Hypothalamus (tissue), 51 donors: ENCODE measurements at regions not wholly inside any gene's neighbourhood (a gene's known extent, or its start where the extent isn't known, plus 50 kb on each side); places are given as distances from the start of the nearest gene placed in this dataset.
A peak's percentile ranks its signal among the peaks of the same experiment; 100 is the strongest.

Experiments
- DNase-seq, 51 donors: peaks; one replicate each; lab custom pipeline; 2025; lab: John Stamatoyannopoulos, UW

DNA sequence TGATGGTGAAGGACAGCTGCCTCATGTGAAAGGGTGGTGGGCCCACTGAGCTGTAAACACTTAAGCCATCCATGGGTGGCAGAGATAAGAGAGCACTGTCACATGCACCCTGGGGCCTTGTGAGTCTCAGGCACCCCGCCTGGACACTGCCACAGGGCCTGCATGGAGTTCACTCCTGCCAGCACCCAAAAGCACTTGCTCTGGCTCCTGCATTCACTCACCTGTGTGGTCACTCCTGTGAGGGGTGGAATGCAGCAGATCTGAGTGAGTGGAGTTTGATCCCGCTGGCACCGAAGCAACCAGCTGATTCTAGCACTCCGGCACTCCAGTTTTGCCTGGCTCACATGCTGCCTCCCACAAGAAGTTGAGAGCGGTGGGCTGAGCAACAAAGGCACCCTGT, 1142.1 kb upstream of the PRMT6 start:
- DNase-seq = peak in 1 of 51 donors; percentile 2

DNA sequence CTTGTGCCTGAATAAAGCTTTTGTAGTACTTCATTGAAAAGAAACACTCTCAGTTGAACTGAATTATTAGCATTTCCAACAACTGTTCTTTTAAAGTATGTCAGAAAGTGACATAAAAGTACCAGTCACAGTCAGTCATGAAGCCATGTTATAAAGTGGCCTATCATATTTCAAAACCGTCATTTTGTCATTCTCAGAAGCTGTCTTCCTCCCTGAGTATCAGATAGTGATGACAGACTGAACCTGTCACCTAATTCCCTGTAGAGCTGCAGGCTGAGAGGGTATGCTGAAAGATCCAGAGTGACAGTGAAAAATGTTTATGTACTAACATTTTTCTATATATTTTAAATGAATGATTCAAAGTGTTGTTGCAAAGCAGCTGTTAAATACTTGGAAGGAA, 1121.7 kb upstream of the PRMT6 start:
- no peak for DNase-seq

DNA sequence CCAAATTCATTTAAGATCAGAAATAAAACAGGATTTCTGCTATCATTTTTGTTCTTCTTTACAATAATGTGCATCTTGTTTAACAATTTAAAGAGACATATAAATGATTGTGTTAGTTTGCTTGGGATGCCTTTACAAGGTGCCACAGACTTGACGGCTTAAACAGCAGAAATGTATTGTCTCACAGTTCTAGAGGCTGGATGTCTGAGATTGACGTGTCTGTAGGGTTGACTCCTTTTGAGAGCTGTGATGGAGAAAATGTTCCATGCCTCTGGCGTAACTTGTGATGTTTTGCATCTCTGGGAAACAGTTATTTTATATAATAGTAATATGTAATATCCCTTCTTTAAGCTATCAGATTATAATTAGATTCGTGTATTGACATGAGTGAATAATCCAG, 1091.6 kb upstream of the PRMT6 start:
- DNase-seq = no peak

DNA sequence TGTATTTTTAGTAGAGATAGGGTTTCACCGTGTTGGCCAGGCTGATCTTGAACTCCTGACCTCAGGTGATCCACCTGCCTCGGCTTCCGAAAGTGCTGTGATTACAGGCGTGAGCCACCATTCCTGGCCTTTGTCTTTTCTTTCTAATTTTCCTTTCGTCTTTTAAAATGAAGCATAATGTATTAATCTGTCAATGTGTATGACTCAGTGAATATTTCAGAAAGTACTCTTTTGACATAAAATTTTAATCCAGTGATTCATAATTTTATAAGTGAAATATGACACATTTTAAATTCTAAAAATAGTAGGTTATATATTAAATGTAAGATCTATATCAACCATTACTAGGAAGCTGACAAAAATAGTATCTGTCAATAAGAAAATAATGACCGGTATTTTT, 1059.0 kb upstream of the PRMT6 start:
- no peak for DNase-seq

DNA sequence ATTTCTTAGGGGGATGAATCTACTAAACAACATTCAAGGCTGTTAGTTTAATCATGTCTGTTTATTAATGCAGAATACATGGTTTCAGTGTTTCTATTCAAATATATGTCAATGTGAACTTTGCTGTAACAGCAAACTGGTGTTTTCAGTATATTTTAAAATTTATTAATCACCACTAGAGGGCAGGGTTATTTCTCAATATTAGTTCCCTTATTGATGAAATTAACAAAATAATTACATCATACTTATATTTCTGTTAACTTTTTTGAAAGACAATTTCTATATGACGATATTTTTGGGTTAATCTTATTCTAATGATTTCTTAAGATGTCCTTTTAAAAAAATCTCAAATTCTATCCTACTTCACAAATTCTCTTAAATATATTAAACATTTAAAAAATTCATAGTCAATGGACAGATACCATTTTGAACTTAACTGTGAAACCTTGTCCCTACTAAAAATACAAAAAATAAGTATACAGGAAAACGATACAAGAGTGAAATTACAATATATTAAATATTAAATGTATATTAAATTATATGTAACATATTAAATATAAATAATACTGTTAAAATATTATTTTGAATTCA, 1034.1 kb upstream of the PRMT6 start:
- DNase-seq = no peak

DNA sequence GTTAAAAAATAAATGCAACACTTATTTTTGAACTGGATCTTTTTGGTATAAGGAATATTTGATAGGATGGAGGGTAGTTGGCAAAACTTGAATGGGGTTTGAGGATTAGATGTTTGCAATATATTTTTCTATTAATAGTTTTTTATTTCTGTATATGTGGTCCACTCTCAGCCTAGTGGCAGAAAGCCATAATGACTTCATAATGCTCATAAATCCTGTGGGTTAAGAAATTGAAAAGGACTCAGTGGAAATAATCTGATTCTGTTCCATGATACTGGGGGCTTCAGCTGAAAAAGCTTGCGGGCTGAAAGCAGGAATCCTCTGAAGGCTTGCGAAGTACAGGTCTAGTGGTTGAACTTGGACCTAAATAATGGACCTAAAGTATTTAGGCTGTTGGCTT, 1028.6 kb upstream of the PRMT6 start:
- no peak for DNase-seq

DNA sequence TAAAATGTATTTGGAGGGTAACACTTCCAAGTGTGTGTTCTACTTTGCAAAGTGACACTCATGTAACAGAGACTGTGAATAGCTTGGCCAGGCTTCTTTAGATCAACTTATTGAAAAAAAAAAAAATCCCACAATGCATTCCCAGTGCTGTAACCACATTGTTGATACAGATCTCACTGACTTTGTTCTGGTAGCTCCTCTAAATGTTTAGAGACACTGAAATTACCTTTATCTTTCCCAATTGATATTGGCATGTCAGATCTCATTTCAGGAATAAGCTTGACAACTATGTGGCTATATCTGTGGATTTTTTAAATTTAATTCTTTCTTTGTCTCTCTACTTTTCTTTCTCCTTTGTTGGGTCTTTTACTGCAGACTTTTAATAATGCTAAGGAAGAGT, 1018.9 kb upstream of the PRMT6 start:
- no peak for DNase-seq

DNA sequence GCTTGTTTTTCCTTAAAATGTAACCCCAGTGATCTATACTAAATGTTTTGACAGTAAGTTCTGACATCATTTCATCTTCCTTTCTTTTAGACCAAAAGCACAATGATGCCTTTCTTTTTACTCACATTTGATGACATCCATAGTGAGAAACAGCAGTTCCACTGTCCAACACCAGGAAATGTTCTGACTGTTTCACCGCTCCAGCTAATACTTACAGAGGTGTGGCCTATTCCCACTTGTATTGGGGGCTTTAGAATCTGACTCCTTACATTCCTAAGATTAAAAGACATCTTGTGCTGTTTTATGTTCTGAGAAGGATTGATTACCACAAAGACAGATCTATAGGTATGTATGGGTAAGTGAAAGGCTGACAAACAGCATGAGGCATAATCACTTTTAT, 1018.2 kb upstream of the PRMT6 start:
- DNase-seq = no peak

DNA sequence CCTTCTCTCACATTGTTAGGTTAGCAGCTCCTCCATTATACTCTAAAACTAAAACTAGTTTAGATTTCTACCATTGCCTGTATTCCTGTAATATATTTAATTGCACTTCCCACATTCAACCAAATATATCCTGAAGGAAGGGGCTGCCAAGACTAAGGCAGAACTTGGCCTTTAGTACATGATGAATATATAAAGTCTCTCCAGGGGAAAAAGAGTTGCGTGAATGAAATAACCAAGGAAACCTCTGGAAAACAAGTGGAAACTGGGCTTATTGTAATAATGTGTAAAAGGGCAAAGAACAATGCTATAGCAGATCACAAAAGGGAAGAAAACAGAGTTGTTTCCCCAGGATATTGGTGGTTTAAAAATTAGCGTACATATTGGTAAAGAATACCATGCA, 1012.5 kb upstream of the PRMT6 start:
- DNase-seq = no peak

DNA sequence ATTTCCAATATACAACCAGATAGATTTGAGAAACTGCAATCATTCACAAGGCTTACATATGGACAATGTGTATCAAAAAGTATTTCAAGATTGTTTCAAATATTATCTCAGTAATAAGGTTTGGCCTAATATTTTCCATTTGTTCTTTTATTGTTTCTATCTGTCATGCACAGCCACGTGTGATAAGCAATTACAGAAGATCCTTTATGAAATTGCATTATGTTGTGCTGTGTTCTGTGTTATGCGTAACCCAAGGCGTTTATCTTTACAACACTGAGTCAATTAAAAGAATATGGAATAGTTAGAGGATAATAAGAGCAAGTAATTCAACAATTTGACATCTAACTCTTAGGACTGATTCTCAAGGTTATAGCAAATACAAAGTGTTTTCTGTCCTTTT, 1009.3 kb upstream of the PRMT6 start:
- DNase-seq = no peak

DNA sequence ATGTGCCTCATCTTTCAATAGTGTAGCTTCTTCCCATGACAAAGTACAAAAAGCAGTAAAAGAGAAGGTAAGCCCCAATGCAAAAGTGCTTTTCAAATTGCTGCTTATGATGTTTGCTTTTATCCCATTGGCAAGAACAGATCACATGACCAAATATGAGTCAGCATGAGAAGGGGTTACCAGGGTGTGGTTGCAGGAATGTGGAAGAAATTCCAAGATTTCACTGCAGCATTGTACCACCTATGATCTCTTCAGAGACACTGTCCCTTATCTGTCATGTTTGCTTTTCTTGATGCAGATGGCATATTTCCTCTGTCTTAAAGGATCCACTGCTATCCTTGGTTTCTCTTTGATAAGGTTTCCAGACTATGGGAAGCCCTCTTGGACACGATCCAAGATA, 1006.9 kb upstream of the PRMT6 start:
- no peak for DNase-seq

DNA sequence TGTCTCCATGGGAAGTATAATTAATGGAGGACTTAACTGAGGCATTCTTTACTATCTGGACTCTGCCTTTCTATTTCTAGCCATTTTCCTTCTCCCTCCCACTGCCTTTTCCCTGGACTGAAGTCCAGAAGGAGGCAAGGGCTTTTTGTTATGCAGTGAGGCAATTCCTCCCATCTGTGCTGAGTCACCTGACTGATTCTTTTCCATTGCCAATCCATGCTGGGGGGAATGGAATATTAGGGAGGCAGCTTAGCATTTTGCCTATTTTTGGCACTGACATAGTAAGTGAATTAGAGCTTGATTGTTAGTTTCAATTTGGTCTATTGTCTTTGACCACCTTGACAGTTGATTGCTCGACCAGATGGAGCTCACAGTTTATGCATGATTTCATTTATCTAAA, 1000.6 kb upstream of the PRMT6 start:
- DNase-seq = no peak

DNA sequence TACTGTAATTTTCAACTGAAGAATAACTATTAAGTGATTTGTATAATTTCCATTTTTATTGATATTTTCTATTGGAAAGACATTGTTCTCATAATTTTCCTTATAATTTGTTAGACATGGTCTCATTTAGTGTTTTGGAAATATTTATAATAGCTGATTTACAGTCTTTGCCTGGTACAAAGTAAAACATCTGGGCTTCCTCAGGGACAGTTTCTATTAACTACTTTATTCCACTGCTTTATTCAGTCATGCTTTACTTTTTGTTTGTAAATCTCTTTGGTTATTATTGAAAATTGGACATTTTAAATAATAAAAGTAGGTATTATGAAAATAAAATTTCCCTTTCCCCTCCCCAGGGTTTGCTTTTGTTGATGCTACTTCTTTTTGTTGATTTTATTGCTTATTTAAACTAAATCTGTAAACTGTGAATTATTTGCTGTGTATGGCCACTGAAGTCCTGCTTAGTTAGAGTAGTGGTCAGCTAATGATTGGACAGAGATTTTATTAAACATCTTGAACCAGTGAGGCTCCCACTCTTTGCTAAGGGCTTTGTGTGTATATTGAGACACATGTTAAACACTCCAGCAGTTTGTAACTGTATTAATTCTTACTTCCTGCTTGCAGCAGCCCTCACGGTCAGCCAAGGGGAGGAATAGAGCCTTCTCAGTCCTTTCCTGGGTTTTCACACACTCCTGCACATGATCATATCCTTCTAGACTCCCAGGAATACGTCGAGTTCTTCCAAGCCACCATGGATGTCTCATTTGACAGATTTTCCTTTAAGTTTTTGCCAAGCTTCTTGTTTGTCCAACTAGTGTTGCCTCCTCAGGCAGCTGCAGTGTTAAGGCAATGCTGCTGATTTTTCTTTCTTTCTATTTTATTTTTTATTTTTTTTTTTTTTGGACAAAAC, 994.6 kb upstream of the PRMT6 start:
- DNase-seq = no peak

DNA sequence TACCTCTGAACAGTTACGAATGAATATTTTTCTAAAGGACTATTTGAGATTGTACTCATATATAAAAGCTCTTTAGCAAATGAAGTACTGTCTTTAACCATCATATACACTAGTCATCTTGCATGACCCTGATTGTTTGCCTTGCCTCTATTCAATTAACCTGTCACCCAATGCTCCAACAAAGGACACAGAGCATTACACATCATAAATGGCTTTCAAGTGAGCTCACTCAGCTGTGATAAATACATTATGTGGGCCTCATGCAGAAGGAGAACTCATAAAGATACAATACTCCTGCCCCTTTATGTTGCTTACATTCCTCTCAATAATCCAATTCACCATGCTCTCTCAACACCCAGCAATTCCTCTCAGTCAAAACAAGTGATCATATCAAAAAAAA, 993.0 kb upstream of the PRMT6 start:
- DNase-seq = no peak

DNA sequence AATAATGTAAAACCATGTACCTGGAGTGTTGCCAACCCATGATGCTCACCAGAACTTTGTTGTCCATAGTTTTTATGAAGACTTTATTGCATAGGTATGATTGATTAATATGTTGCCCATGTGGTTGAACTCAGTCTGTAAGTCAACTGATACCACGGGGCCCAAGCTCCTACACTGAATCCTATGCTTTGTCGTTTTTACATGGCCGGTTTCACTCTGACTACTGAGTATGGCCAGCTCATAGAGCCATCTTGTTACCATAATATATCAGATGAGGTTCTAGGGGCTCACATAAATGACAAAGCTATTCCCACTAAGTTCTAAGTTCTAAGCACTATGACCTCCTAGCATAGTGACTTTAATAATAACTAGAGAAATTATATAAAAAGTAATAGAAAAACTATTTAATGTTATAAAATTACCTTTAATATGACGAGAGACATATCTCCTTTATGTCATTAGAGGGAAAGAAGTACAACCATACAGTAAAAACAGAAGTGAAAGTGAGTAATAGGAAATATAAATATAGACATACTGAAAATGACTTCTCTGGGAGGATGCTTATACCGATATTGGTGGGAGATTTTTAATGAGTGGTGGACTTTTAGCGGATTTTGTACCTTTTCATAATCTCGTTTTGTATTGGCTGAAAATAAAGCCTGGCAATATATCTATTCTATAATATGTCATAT, 983.4 kb upstream of the PRMT6 start:
- no peak for DNase-seq

DNA sequence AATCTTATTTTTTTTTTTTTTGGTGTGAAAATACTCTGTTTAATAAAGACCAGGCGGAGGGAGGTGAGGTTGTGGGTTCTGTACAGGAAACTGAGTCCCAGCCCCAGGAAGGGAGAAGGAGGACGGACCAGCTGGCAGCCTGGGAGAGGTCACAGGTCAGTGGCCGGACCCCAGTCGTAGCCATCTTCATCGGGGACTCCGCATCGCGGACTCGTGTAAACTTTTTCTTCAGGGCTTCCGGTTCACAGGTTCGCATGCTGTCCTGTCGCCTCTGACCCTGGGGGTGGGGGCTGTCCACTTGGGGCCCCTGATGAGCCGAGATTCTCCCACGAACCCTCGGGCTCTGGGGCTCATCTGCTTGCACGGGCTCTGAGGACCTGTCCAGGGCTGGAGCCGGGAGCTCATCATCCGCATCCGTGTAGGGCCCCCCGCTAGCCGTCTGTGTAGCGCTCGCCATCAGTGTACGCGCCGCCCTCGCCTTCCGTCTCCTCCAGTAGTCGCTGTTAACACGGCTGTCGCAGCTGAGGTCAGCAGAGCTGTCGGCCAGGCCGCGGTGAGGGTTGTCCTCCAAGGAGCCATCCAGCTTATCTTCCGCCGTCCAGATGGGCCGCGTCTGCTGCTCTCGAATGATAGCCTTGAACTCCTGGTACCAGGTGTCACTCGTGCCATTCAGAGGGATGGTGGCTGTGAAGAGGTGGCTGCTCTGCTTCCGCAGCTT, 975.7 kb upstream of the PRMT6 start:
- DNase-seq = no peak

DNA sequence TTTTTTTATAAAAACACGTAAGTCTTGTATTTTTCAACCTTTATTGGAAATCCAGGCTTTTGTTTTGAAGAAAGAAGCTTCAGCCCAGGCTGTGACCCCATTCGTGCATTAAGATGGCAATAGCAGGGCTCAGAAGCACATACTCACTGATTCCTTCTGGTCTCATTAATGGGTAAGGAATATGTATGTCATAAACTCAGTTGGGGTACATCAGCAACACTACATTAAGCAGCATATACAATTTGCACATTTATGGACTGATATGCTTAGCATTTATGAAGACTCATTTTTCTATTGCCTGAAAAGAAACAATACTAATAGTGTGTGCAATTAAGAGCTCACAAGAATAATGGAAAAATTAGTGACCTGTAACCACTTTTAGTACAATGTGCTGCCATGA, 945.4 kb upstream of the PRMT6 start:
- DNase-seq = no peak

DNA sequence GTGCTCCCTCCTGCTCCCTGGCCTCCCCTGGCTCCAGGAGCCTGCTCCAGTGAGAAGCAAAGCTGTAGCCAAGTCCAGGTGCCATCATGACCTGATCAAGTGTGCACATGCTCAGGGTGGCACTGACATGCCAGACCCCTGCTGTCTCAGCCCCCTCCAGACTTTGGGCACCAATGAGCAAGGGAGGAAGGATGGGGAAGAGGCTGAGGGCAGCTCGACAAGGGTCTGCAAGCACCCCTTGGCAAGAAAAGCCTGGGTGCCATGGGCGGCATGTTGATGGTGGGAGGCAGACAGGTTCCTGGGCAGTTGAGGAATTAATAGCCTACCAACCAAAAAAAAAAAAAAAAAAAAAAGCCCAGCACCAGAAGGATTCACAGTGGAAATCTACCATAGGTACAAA, 942.6 kb upstream of the PRMT6 start:
- DNase-seq = no peak

DNA sequence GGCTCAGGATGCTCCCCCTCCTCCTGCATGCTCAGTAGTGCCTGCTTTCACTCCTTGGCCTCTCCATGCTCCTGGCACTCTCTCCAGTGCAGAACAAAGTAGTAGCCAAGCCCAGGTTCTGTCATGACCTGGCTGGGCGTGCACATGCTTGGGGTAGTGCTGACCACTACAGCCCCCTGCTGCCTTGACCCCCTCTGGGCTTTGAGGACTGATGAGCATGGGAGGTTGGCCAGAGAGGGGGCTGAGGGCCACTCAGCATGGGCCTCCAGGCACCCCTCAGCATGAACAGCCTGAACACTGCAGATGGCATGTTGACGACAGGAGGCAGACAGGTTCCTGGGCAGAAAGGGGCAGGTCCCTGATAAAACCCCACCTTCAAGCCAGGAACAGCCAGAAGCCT, 935.7 kb upstream of the PRMT6 start:
- DNase-seq = no peak

DNA sequence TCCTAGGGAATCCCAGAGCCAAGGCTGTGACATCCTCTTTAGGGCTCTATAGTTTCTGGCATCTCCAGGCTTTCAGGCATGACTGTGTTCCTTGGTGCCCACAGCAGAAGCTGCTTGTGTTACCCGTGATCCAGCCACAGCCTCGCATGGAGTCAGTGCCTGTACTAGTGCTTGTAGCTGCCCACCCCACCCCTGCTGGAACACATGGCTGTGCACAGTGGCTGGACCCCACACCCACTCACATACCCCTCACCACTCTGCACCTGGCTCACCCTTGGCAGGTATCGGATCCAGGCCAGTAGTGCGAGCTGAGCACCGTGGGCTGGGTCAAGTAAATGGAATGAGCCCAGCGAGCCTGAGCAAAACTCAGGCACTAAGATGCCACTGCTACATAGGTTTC, 934.7 kb upstream of the PRMT6 start:
- DNase-seq = no peak

DNA sequence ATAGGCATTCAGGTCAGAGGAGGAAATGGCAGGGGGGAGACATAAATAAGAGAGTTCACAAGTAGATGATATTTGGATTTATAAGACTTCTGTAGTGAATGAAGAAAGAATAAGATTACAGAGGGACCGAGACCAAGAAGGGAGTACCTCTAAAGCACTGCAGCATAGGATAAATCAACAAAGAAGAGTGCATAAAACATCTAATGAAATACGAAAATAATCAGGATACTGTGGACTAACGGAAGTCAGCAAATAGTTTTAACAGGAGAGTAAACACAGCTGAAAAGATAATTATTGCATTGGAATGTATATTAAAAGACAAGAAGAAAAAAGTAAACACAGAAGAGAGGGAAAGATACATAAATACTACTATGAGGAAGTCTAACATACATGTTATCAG, 921.9 kb upstream of the PRMT6 start:
- no peak for DNase-seq
